Stromal cell of bone marrow (primary cell): ENCODE measurements at regions not wholly inside any gene's neighbourhood (a gene's known extent, or its start where the extent isn't known, plus 50 kb on each side); places are given as distances from the start of the nearest gene placed in this dataset.

Source experiments
- DNase-seq: peaks from one replicate; pipeline ENCODE4 v3.0.0-alpha.2; 2012; ENCODE audit warnings: low read depth

DNA sequence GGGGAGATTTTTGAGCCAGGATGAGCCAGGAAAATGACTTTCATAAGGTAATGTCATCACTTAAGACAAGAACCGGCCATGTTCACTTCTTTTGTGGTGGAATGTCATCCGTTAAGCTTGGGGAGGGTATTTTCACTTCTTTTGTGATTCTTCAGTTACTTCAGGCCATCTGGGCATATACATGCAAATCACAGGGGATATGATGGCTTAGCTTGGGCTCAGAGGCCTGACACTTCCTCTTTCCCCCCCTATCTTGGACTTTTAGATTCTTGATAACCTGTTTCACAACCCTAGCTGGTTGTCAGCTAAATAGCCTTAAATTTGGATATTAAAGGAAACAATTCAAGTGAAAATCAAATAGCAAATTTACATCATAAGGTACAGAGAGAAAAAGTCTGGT is 986.0 kb downstream of the NLGN4Y start:
- DNase-seq, result no peak

DNA sequence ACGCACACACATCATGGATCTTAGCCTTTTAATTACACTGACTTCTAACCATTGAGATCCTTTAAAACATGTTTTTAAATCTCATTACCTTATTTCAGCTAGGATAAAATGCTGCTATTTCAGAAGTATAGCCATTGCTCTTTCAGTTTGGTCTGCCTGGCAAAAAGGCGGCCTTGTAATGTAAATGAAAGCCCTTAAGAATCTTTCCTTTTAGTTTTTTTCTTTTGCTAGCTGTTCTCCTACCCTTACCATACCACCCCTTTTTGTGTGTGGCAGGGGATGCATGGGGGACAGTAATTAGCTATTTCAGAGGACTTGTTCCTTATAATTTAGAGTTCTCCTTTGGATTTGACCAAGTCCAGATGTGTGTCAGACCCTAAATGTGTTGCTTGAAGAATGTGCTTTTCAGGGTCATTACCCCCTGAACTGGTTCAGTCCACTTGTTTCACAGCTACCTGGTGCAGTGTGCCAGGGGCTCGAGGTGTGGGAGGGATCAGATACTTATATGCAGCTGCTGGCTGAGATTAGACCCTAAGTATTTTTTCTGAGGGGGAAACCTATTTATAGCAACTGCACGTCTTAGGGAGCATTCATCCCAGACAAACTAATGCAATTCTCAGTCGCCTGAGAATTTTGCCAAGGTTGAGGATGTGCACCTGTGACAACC is 986.8 kb downstream of the NLGN4Y start:
- no peak for DNase-seq

DNA sequence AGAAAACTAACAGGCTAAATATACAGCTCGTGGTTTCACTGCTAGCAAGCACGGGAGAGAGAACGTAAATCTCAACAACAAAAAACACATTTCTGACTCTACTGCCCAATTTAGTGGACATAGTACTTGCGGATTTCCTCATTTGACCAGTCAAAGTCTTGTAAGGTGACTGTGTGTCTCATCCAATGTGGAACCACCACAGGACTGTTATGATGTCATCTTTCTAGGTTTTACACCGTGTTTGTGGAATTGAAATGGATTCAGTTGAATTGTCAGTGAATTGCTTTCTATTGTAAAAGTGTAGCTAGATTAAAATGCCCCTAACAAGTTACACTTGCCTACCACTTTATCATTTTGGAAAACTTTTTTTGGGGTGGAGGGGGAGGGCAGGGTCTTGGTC is 1010.8 kb downstream of the NLGN4Y start:
- no peak for DNase-seq

DNA sequence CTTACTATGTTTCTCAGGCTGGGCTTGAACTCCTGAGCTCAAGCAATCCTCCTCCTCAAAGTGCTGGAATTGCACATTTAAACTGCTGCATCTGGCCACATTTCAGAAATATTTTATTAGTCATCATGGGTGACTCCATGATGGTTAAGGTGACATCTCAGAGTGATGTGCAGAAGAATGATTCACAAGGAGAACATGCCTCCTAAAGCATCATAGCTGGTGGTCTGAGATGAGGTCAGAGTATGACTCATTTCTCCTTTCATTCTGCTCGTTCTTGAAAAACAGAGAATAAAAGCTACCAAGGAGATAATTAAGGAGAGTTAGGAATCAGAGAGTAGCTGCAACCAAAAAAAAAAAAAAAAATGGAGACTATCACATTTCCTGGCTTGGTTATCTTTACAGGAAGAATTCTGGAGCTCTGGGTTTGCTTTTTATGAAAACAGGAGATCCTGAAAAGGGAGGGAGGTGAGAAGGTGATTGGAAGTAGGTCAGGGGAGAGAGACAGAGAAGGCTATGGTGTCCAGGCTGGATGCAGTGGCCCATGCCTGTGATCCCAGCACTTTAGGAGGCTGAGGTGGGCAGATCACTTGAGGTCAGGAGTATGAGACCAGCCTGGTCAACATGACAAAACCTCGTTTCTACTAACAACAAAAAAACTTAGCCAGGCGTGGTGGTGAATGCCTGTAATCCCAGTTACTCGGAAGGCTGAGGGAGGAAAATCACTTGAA is 1011.6 kb downstream of the NLGN4Y start:
- DNase-seq, result peak; percentile 33

DNA sequence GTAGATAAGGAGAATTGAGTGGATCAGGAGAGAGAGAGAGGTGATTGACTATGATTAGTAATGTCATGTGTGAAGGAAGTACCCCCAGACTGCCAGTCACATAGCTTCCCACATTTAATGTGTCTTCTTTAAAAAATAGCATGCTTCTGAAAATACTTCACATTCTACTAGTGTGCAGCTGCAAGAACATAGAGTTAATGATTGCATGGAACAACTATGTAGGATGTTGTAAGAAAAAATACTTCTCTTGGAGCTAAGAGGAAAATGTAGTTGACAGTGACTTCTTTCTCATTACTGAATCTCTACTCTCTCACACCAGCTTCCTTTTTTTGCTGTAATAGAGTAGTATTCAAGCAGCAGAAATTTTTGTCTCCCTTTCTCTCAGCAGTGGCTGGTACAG is 1016.2 kb downstream of the NLGN4Y start:
- DNase-seq, result no peak

DNA sequence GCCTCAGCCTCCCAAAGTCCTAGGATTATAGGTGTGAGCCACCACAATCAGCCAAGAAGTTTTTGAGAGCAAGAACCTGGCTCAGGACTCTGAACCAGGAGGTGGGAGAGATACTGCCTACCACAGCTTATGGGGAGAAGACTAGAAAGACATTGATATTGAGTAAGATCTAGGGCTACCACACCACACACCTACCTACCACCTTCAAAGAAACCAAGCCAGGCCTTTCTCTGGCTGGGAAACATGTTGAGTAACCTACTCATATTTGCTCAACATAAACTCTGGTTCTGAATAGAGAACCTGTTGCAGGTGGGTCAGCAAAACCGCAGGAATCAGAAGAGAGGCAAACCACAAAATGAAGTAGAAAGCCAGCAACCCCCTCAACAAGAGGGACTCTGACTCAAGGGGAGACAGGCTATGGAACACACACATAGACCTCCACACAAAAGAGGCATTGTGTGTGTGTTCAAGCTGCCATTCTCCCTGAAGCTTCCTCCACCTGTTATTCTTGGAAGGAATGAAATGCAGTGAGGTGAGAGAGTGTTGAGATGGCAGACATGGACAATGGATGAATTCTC is 1021.9 kb downstream of the NLGN4Y start:
- no peak for DNase-seq

DNA sequence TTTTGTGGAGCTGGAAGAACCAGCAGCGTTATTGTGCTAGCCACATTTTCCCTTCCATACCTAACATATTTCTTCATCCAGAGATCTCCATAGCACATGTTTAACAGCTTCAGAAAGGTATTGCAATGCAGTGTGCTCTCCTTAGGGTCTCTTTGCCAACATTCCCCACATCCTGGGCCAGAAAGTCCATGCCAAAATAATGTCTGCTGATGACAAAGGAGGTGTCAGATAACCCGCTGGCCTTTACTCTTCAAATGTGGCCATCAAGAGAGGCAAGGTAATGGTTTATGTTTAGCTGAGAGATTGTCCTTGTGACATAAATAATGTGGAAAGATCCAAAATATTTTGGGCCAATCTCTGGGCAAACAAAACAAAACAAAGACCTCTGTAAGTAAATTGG is 1027.7 kb downstream of the NLGN4Y start:
- DNase-seq, result no peak

DNA sequence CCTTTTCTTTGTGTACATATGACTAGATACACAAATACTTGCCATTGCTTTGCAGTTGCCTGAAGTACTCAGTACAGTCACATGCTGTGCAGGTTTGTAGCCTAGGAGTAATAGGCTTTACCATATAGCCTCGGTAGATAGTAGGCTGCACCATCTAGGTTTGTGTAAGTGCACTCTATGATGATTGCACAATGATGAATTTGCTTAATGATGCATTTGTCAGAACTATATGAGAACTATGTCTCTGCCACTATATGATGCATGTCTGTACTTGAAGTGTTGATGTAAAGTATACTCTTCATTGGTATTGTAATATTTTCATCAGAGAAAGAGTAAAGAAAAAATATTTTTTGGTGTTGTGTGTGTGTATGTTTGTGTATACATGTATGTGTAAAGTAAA is 1030.7 kb downstream of the NLGN4Y start:
- DNase-seq, result no peak

DNA sequence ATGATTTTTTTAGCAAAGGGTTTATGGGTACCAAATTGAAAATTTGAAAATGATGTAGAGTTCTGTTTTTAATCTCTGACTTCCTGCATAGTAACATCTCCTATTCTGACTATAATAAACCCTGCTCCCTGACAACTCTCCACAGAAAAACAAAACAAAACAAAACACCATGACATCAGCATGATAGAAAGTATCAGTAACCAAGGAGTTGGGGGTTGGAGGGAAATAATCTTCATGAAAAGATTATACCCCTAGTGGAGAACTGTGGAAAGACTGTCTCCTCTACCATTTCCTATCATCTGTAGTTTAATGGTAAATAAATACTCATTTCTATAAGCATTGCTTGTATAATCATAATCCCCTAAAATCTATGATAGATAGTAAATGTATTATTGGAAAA is 1034.8 kb downstream of the NLGN4Y start:
- DNase-seq, result no peak

DNA sequence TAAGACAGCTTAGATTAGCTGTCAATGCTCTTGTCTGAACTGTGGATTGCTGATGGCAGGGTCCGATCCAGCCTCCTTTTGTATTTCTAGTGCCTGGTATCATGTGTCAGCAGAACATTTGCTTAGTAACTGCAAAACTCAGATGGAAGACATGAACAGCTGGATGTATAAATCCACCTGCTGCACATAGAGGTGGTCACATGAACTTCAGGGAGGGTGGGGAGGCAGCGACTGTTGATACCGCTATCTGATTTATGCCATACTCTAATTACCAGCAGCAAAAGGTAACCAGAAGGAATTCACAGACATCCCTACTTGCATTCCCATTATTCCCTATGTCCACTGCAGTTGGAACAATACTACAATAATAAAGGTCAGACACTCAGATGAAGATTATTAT is 1036.5 kb downstream of the NLGN4Y start:
- DNase-seq, result no peak

DNA sequence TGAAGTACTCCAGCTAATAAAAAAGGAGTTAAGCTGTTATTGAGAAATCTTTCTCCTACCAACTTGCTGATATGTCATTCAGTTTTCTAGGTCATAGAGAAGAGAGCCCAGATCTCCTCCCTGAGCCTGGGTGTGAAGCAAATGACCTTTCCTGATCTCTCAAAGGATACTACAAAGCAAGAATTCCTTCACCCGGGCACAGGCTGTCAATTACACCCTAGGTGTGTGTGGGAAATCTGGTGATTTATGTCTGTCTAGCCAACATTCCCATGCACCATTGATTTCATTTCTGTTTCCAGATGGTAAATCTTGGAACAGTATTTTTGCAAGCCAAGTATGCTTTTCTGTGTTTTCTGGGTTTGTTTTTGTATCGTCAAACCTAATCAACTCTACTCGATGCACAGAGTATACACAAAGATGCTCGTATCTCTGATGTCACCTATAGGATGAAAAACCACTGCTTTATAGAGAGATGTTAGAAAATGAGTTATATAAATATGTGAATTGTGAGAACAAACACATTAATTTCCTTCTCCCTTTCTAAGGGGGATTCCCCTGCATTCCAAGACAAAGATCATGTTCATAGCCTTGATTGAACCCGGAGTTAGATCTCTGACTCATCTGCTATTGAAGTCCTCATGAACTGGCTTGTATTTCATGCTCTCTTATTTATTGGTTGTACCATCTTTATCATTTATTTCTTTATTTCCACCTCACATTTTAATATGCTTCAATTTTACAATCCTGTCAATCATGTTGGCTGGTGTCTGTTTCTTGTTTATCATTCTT is 1037.4 kb downstream of the NLGN4Y start:
- no peak for DNase-seq

DNA sequence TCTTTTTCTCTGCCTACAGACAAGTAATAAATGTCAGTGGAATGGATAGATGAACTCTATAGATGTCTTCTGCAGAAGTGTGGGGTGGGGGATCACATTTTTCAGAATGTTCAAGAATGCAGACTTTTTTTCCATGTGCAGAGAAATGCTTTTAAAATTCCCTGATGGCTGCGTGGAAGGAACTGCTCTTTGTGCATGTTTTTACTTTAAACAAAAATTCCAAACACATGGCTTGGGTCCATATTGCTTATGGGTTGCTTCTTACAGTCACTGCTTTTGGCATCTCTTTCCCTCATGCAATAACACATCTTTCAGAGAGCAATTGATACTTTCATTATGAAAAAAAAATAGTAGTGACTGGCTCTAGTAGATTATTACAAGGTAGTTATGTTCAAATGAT is 1053.6 kb downstream of the NLGN4Y start:
- DNase-seq, result no peak

DNA sequence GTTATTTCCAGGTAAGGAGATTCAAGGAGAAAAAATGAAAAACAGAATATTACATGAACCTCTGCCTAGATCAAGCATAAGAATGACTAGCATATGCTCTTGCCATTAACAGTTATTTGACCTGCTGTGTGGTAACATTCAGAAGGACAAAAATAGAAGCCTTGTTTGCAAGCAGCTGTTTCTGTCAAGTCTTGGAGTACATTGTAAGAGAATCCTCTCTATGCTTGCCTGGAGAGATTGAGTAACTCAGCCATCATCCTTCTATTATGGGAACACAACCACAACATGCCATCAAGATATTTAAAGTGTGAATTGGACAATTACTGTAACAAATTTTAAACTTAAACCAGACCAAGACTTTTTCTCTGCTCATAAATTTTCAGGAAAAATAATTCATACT is 1054.4 kb downstream of the NLGN4Y start:
- DNase-seq, result no peak

DNA sequence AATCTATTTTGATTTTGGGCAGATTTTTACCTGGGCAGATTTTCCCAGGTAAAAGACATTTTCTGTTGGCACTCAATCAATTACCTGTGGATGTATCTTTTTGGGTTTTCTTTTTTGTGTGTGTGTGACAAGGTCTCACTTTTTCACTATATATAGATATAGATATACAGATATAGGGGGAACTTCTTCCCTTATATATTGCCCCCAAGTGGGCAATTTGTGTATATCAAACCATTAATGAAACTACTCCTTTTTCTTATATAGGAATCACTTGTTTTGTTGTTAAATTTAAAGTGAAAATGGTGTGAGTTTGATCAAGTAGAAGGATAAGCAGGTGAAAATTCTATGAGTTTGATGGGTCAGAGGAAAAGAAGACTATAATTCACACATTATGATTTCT is 1054.9 kb downstream of the NLGN4Y start:
- DNase-seq, result no peak

DNA sequence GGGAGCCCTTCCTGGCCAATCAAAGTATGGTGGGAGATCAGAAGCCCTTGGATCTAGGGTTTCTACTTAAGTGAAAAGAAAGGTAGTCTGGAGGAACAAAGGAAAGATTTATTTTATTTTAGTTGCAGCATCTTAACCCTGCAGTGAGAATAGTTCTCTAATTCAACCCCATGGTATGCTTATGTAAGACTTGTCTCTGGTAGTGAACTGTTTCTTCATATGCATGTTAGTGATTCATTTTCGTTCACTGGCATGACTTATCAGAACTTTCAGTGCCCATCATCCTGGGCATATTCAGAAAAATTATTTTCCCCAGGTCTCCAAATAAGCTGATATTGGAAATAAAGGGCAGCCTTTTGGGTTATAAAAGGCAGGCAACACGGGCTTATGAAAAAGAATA is 1058.8 kb downstream of the NLGN4Y start:
- DNase-seq, result no peak

DNA sequence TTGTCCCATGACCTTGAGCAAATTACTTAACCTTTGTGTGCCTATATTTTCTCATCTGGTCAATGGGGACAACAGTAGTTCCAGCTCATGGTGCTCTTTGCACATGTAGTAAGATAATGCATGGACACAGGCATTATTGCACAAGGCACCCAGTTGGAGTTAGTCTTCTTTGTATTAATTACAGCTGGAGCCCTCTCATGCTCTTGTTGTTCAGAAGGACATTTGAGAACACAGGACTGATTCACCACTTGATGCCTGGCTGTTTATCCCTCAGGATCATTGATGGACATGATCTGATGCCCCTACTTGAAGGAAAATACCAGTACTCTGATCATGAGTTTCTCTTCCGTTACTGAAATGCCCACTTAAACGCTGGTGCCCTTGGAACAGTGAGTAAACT is 1068.6 kb downstream of the NLGN4Y start:
- DNase-seq, result no peak

DNA sequence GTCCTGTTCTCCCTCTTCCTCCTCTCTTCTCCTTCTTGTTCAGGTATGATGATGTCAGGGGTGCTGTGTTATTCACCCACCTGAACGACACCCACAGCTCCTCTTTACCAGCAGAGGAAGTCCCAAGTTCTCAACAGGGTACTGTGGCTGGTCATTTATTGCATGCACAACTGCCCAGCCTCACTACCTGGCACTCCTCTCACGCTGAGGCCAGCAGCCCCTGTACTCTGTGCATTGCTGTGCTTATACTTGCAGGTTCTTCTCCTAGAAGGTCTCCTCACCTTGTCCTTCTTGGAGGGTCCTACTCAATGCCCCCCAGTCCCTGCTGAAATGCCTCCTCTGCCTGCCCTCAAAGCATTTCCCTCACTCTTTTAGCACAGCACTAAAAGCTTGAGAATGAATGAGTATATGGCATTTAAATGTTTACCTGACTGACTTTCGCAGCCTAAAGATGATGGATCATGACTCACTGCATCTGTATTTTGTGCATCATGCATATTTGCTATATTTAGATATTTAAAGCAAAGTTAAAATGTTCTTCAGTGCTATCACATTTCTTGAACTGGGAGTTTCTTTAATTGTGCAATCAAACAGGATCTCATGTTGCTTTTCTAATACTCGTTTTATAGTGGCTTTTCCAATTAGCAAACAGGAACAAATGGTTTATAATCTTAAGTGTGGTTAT is 1069.3 kb downstream of the NLGN4Y start:
- DNase-seq, result no peak

DNA sequence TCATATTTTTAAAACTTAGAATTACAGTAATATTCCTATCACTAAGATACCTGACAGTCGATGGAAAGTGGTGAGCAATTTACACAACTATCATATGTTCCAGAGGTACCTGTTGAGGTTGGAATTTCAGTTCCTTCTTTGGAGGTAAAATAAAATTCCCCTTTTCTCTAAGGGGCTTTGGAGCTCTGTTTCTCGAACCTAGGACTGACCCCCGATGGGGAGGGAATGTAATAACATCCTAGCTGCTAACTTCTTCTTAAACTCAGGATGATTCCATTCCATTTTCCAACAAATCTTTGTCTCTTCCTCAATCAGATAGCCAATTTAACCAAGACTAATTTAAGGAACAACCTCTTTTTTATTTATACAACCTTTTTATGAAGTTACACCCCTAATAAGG is 1069.8 kb downstream of the NLGN4Y start:
- DNase-seq, result no peak

DNA sequence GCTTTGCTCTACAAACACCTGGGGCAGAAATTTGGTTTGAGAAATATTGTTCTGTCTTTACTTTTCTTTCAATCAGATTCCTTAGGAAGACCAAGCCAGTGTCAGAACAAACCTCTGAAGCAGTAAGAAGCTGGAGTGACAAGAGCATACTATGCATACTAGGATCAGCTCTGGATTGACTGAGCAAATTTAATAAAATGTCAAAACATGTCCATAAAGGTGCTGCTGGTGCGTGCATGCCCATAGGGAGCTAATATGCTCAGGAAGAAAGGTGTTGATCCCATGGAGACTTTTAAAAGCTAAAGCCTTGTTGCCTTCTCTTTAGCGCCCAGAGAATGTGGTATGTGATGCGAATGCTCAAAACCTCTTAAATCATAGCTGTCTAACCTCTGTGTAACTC is 1076.2 kb downstream of the NLGN4Y start:
- no peak for DNase-seq

DNA sequence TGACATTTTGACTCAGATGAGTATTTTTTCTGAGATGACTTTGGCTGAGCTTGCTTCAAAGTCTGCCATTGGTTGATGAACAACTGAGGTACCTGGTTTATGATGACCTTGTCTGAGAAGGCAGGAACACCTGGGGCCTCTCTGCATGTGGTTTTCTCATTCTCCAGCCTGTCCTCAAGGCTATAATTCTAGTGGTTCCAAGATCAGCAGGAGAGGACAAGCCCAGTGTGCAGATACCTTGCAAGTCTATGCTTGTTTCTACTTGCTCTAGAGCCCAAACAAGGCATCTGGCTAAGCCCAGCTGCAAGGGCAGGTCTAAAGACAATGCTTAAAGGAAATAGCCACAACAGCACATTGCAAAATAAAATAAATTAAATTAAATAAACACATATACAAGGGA is 1100.0 kb downstream of the NLGN4Y start:
- no peak for DNase-seq

DNA sequence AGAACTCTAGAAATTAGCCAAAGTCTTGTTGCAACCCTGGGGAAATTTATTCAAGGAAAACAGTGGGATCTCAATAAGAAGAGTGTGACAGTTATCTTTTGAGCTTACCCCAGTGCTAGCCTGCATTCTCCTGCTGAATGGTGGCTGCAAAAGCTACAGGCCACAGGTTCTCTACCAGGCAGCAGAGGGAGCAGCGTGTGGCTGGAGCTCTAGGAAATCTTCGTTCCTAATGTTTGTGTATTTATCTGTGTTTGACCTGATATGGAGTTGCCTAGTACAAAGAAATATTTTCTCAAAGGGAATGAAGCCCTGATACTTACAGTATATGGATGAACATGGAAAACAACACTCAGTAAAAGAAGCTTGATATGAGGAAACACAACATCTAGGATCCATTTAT is 1100.6 kb downstream of the NLGN4Y start:
- no peak for DNase-seq

DNA sequence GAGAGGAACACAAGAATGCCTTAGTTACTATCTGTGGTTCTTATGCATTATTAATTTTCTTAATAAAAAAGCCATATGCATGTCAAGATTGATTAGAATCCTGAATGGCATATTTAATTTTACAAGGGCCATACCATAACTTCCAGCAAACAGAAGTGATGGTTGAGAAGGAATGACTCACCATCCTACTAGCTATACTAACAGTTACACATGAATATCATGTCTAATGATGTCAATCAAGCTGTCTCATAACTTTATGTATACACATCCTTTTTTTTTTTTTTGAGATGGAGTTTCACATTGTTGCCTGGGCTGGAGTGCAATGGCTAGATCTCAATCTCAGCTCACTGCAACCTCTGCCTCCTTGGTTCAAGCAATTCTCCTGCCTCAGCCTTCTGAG is 1123.9 kb downstream of the NLGN4Y start:
- no peak for DNase-seq
